Liver (tissue), 8 donors: ENCODE measurements at regions not wholly inside any gene's neighbourhood (a gene's known extent, or its start where the extent isn't known, plus 50 kb on each side); places are given as distances from the start of the nearest gene placed in this dataset.

Experiments used
- DNase-seq: peaks from one replicate; pipeline ENCODE4 v3.0.0-alpha.2; 2017; ENCODE audit warnings: low spot score
- H3K27ac ChIP-seq, 2 donors: one replicate each; pipeline ENCODE4 v1.7.0; 2013; ENCODE audit warnings: inconsistent platforms in 2 of 2, low read length in 2 of 2, control low read depth in 1 of 2, low read depth in 1 of 2, mild to moderate bottlenecking in 1 of 2
- H3K27me3 ChIP-seq, 4 donors: one replicate each; pipeline versions ENCODE4 v1.6.1 to v1.7.0; 2013; ENCODE audit warnings: low read length in 3 of 4, inconsistent platforms in 1 of 4, mild to moderate bottlenecking in 1 of 4, moderate library complexity in 1 of 4; ENCODE audit not compliant: control insufficient read depth in 4 of 4, insufficient read depth in 4 of 4
- H3K36me3 ChIP-seq, 4 donors: one replicate each; pipeline versions ENCODE4 v1.6.1 to v1.7.0; 2013; ENCODE audit warnings: low read length in 3 of 4, mild to moderate bottlenecking in 3 of 4, low read depth in 1 of 4, moderate library complexity in 1 of 4; ENCODE audit not compliant: control insufficient read depth in 4 of 4, insufficient read depth in 3 of 4
- H3K4me1 ChIP-seq, 4 donors: one replicate each; pipeline versions ENCODE4 v1.6.1 to v1.7.0; 2013; ENCODE audit warnings: low read length in 3 of 4, mild to moderate bottlenecking in 3 of 4, moderate library complexity in 1 of 4; ENCODE audit not compliant: control insufficient read depth in 4 of 4, insufficient read depth in 4 of 4
- H3K4me3 ChIP-seq, 3 donors: one replicate each; pipeline versions ENCODE4 v1.6.1 to v1.7.0; 2013; ENCODE audit warnings: low read length in 3 of 3, control low read depth in 1 of 3, low read depth in 1 of 3, mild to moderate bottlenecking in 1 of 3
- H3K9ac ChIP-seq, 2 donors: one replicate each; pipeline ENCODE4 v1.7.0; 2013; ENCODE audit warnings: low read length in 2 of 2, mild to moderate bottlenecking in 2 of 2, moderate library complexity in 2 of 2, control low read depth in 1 of 2, low read depth in 1 of 2
- H3K9me3 ChIP-seq, 4 donors: one replicate each; pipeline versions ENCODE4 v1.6.1 to v1.7.0; 2013; ENCODE audit warnings: low read length in 3 of 4; ENCODE audit not compliant: control insufficient read depth in 4 of 4
- EGR1 ChIP-seq, 2 donors: IDR thresholded peaks; 2 replicates each; pipeline ENCODE4 v1.6.1; 2016 to 2018; ENCODE audit warnings: antibody characterized with exemption in 2 of 2, low read depth in 2 of 2
- FOXA2 ChIP-seq: IDR thresholded peaks from 2 replicates; pipeline ENCODE4 v1.6.1; 2016; ENCODE audit warnings: antibody characterized with exemption
- GABPA ChIP-seq, 2 donors: IDR thresholded peaks in 1 of 2; conservative IDR thresholded peaks in 1 of 2; 2 replicates each; pipeline ENCODE4 v1.6.1; 2016; ENCODE audit warnings: antibody characterized with exemption in 2 of 2, mild to moderate bottlenecking in 1 of 2, moderate library complexity in 1 of 2
- HNF4A ChIP-seq, 2 donors: conservative IDR thresholded peaks; 2 replicates each; pipeline ENCODE4 v1.6.1; 2016; ENCODE audit warnings: antibody characterized with exemption in 2 of 2, mild to moderate bottlenecking in 2 of 2
- JUND ChIP-seq, 2 donors: IDR thresholded peaks; 2 replicates each; pipeline ENCODE4 v1.6.1; 2016; ENCODE audit warnings: antibody characterized with exemption in 2 of 2
- RAD21 ChIP-seq, 2 donors: IDR thresholded peaks; 2 replicates each; pipeline ENCODE4 v1.6.1; 2016; ENCODE audit warnings: antibody characterized with exemption in 2 of 2, mild to moderate bottlenecking in 2 of 2
- RXRA ChIP-seq, 2 donors: IDR thresholded peaks; 2 replicates each; pipeline ENCODE4 v1.6.1; 2017 to 2018; ENCODE audit warnings: antibody characterized with exemption in 2 of 2, mild to moderate bottlenecking in 1 of 2
- YY1 ChIP-seq: IDR thresholded peaks from 2 replicates; pipeline ENCODE4 v1.6.1; 2016; ENCODE audit warnings: antibody characterized with exemption, mild to moderate bottlenecking
- WGBS: extraction: QIAGEN DNeasy Blood & Tissue Kit; methylation state at CpG from one replicate; pipeline ENCODE4 v1.1.7; 2013; 5-methylcytosine and 5-hydroxymethylcytosine counted together
- TF ChIP-seq, protein P1 (sequence below): IDR thresholded peaks from 2 replicates; pipeline ENCODE4 v1.6.1; 2016; ENCODE audit warnings: antibody characterized with exemption
- TF ChIP-seq, protein P2 (sequence below): IDR thresholded peaks from 2 replicates; pipeline ENCODE4 v1.6.1; 2016; ENCODE audit warnings: antibody characterized with exemption
- TF ChIP-seq, protein P3 (sequence below): fragments of 150-350 bp; IDR thresholded peaks from 2 replicates; pipeline ENCODE4 v1.5.1; 2017; ENCODE audit warnings: improper control_type of control experiment, low read depth, low read length; ENCODE audit not compliant: missing input control
- TF ChIP-seq, protein P4 (sequence below): IDR thresholded peaks from 2 replicates; pipeline ENCODE4 v1.6.1; 2016; ENCODE audit warnings: antibody characterized with exemption, mild to moderate bottlenecking
- donor health status: healthy.
- donor health status: healthy.
- donor health status: healthy.
- donor health status: healthy.
- donor health status: healthy.

DNA sequence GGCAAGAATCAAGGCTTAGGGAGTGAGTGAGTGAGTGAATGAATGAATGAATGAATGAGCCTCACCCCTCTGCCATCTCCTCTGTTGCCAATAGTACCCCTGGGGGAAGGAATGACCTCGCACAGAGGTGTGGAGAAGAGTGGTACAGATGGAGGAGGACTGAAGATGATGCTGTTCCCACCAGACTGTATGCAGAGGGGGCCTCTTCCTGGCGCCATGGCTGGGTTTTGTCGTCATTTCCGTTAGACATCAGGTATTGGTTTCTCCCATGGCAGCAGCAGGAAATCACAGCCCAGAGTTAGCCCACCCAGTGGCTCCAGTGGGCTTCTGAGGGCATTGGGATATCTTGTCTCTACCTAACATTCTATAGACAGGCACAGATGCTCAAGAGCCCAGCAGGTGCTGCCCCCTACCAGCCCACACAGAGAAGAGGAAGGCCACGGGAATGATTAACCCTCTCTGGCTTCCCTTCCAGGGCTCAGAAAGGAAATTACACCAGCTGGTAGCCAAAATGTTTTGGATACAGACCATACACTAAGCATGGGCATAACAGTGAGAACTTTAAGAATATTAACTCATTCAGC lies 109.8 kb upstream of the SLC6A11 start:
- no peak for DNase-seq
- H3K9me3 ChIP-seq, result no peaks in the 10 kb centered on the region
- H3K27ac ChIP-seq, result no peak overlapping the region
- peaks cover 0 to 4% (median 3%) of the 10 kb centered on the region in 4 donors for H3K4me1 ChIP-seq
- peaks cover 0 to 14% (median 7%) of the 10 kb centered on the region in 4 donors for H3K27me3 ChIP-seq
- TF ChIP-seq HNF4A (conservative IDR thresholded peaks at IDR 0.05) (no peak), GABPA (IDR thresholded peaks at IDR 0.05 in 1 of 2, conservative IDR thresholded peaks at IDR 0.05 in 1 of 2) (no peak), RAD21 (IDR thresholded peaks at IDR 0.05) (peak in 1 of 2 donors; percentile 34), YY1 (no peak)
- no peak overlapping the region for H3K4me3 ChIP-seq
- WGBS, result 33% methylated on average over 5 of the region's 5 CpGs
- H3K36me3 ChIP-seq, result no peaks in the 10 kb centered on the region
- H3K9ac ChIP-seq, result no peak overlapping the region

DNA sequence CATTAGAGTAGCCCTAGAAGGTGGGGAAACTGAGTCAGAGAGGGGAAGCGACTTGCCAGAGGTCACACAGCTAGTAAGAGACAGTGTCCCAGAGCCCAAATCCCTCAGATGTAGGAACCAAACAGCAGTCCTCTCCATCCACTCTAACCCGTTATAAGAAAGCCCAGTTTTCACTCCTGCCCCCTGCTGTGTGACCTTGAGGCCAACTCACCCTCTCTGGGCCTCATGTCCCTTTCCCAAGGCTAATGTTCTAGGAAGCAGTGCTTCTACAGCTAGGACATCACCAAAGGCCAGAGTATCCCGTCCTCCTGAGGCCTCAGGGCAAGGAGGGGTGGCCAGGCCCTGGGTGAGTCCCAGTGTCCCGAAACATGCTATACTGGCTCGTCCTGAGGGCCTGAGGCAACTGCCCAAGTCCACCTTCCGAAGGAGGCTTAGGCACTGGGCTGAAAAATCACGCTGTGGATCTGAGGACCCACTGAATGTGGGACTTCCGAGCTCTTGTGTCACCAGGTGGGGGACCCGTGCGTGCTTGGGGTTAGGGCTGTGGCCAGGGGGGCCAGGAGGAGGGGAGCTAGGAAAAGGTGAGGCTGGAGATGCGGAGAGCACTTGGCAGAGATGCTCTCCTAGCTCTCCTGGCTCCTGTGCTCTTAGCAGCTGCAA lies 109.2 kb upstream of the SLC6A11 start:
- Histone ChIP-seq H3K4me3 (no peak overlapping the region), H3K4me1 (peaks cover 0 to 4% (median 3%) of the 10 kb centered on the region in 4 donors), H3K9ac (no peak overlapping the region), H3K27me3 (peaks cover 0 to 14% (median 7%) of the 10 kb centered on the region in 4 donors), H3K36me3 (no peaks in the 10 kb centered on the region), H3K9me3 (no peaks in the 10 kb centered on the region), H3K27ac (no peak overlapping the region)
- no peak for DNase-seq
- 52% methylated on average over 11 of the region's 11 CpGs for WGBS
- no peak for TF ChIP-seq FOXA2
- TF ChIP-seq RXRA (IDR thresholded peaks at IDR 0.05), result no peak
- TF ChIP-seq, protein P1, sequence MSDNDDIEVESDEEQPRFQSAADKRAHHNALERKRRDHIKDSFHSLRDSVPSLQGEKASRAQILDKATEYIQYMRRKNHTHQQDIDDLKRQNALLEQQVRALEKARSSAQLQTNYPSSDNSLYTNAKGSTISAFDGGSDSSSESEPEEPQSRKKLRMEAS, result no peak
- no peak for TF ChIP-seq JUND (IDR thresholded peaks at IDR 0.05)
- no peak for TF ChIP-seq GABPA (IDR thresholded peaks at IDR 0.05 in 1 of 2, conservative IDR thresholded peaks at IDR 0.05 in 1 of 2)
- no peak for TF ChIP-seq EGR1 (IDR thresholded peaks at IDR 0.05; ENCODE audit: low read depth in 2 of 2)
- TF ChIP-seq, protein P2, sequence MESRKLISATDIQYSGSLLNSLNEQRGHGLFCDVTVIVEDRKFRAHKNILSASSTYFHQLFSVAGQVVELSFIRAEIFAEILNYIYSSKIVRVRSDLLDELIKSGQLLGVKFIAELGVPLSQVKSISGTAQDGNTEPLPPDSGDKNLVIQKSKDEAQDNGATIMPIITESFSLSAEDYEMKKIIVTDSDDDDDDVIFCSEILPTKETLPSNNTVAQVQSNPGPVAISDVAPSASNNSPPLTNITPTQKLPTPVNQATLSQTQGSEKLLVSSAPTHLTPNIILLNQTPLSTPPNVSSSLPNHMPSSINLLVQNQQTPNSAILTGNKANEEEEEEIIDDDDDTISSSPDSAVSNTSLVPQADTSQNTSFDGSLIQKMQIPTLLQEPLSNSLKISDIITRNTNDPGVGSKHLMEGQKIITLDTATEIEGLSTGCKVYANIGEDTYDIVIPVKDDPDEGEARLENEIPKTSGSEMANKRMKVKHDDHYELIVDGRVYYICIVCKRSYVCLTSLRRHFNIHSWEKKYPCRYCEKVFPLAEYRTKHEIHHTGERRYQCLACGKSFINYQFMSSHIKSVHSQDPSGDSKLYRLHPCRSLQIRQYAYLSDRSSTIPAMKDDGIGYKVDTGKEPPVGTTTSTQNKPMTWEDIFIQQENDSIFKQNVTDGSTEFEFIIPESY, result no peak
- TF ChIP-seq, protein P3, sequence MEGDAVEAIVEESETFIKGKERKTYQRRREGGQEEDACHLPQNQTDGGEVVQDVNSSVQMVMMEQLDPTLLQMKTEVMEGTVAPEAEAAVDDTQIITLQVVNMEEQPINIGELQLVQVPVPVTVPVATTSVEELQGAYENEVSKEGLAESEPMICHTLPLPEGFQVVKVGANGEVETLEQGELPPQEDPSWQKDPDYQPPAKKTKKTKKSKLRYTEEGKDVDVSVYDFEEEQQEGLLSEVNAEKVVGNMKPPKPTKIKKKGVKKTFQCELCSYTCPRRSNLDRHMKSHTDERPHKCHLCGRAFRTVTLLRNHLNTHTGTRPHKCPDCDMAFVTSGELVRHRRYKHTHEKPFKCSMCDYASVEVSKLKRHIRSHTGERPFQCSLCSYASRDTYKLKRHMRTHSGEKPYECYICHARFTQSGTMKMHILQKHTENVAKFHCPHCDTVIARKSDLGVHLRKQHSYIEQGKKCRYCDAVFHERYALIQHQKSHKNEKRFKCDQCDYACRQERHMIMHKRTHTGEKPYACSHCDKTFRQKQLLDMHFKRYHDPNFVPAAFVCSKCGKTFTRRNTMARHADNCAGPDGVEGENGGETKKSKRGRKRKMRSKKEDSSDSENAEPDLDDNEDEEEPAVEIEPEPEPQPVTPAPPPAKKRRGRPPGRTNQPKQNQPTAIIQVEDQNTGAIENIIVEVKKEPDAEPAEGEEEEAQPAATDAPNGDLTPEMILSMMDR, result no peak
- TF ChIP-seq, protein P4, sequence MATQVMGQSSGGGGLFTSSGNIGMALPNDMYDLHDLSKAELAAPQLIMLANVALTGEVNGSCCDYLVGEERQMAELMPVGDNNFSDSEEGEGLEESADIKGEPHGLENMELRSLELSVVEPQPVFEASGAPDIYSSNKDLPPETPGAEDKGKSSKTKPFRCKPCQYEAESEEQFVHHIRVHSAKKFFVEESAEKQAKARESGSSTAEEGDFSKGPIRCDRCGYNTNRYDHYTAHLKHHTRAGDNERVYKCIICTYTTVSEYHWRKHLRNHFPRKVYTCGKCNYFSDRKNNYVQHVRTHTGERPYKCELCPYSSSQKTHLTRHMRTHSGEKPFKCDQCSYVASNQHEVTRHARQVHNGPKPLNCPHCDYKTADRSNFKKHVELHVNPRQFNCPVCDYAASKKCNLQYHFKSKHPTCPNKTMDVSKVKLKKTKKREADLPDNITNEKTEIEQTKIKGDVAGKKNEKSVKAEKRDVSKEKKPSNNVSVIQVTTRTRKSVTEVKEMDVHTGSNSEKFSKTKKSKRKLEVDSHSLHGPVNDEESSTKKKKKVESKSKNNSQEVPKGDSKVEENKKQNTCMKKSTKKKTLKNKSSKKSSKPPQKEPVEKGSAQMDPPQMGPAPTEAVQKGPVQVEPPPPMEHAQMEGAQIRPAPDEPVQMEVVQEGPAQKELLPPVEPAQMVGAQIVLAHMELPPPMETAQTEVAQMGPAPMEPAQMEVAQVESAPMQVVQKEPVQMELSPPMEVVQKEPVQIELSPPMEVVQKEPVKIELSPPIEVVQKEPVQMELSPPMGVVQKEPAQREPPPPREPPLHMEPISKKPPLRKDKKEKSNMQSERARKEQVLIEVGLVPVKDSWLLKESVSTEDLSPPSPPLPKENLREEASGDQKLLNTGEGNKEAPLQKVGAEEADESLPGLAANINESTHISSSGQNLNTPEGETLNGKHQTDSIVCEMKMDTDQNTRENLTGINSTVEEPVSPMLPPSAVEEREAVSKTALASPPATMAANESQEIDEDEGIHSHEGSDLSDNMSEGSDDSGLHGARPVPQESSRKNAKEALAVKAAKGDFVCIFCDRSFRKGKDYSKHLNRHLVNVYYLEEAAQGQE, result no peak
